ENCODE measurements at regions not wholly inside any gene's neighbourhood (a gene's known extent, or its start where the extent isn't known, plus 50 kb on each side); places are given as distances from the start of the nearest gene placed in this dataset.

GRCh38 chr12:28082096-28082495, 108.2 kb upstream of the CCDC91 start:
- no peaks in the 10 kb centered on the region for H3K36me3 ChIP-seq
- no peaks in the 10 kb centered on the region for H3K27me3 ChIP-seq
- intact Hi-C loops (cut with DNase I) = no loop called here
- H3K4me3 ChIP-seq = no peak overlapping the region
- H3K4me1 ChIP-seq (ENCODE audit: insufficient read depth) = no peaks in the 10 kb centered on the region
- 44 to 59% (median 57%) methylated on average over 1 of the region's 1 CpG for WGBS, 3 donors
- H3K27ac ChIP-seq = no peak overlapping the region
- TF ChIP-seq EP300 (IDR thresholded peaks at IDR 0.05) = no peak
- TF ChIP-seq CTCF (IDR thresholded peaks at IDR 0.05) = no peak
- TF ChIP-seq POLR2A (IDR thresholded peaks at IDR 0.05) = no peak
- DNase-seq = no peak
- H3K9me3 ChIP-seq = no peaks in the 10 kb centered on the region

DNA sequence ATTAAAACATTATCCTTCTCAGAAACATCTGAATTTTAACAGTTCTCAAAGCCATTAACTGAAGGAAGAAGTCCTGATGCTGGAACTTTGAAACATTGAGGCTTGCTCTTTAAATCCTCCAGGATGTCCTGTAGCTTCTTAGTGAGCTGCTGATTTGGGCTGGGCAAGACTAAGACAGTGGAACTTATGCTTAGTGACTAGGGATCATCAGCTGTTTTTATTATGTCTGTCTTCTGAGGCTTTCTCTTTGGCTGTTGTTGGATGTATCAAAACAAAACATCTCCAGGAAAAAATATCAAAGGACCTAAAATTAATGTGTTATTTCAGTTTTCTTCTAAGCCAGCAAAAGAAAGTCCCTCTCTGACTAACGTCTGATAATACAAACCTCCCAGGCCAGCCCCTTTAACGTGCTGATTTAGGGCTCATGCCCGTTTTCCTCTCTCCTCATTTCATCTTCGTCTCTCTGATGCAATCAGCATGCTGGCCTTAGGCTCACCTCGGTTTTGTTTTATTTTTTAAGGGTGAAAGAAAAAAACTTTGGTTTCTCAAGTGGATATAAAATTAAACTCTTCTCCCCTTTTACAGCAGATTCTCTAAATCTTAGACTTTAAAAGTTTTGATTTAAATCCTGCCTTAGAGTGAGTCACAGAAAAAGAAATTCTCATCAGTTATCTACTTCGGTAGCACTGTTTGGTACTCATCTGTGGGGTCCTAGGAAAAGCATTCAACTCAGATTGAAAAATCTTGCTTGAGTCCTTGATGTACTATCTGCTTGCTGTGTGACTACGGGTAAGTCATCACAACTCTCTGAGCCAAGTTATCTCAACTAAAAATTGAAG, 106.2 kb upstream of the CCDC91 start:
- no peaks in the 10 kb centered on the region for H3K27me3 ChIP-seq
- 12 to 30% (median 16%) methylated on average over 7 of the region's 7 CpGs for WGBS, 3 donors
- H3K36me3 ChIP-seq = no peaks in the 10 kb centered on the region
- intact Hi-C loops (cut with DNase I) = no loop called here
- H3K9me3 ChIP-seq = no peaks in the 10 kb centered on the region
- no peak for DNase-seq
- no peaks in the 10 kb centered on the region for H3K4me1 ChIP-seq (ENCODE audit: insufficient read depth)
- TF ChIP-seq CTCF (IDR thresholded peaks at IDR 0.05) = no peak
- H3K4me3 ChIP-seq = no peak overlapping the region
- no peak overlapping the region for H3K27ac ChIP-seq

DNA sequence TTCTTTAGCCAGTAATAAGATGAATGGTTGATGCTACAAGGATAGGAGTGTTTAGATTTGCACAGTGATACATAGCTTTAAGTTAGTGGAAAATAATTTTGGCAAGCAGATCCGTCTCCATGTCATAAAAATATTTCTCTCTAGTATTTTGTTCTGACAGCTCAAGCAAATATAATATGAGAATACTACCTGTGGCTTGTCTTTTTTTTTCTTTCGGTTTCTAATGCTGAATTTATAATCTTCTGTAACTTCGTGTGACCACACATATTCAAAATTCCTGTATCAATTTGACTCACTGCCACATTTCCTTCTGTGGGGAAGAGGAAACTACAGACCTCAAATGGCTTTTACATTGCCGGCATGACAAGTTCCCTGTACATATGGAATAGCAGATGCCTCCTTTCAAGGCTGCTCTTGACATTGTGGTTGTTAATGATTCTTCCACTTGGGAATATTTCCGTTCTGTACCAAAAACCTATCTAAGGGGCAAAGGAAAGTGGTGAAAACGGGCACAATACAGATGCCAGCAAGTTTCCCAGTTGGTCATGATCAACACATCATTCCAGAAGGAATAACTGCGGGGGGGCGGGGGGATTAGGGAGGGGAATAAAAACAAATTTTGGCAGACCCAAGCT, 103.6 kb upstream of the CCDC91 start:
- intact Hi-C loops (cut with DNase I) = no loop called here
- WGBS, 3 donors = 59 to 67% (median 59%) methylated on average over 8 of the region's 8 CpGs
- no peak overlapping the region for H3K27ac ChIP-seq

More for the DNA sequence above, 103.6 kb upstream of the CCDC91 start:
- Histone ChIP-seq H3K9me3 (no peaks in the 10 kb centered on the region), H3K27me3 (no peaks in the 10 kb centered on the region), H3K4me3 (no peak overlapping the region), H3K4me1 (ENCODE audit: insufficient read depth) (no peaks in the 10 kb centered on the region), H3K36me3 (no peaks in the 10 kb centered on the region)
- DNase-seq = no peak
- no peak for TF ChIP-seq POLR2A (IDR thresholded peaks at IDR 0.05)
- no peak for TF ChIP-seq CTCF (IDR thresholded peaks at IDR 0.05)
- no peak for TF ChIP-seq EP300 (IDR thresholded peaks at IDR 0.05)
